Pancreas (tissue), 10 donors: ENCODE measurements at regions not wholly inside any gene's neighbourhood (a gene's known extent, or its start where the extent isn't known, plus 50 kb on each side); places are given as distances from the start of the nearest gene placed in this dataset.

ENCODE experiments used
- ATAC-seq, 4 donors: fragments of 200-7000 bp; cut with Tn5 transposase; one replicate each; pipeline versions ENCODE4 v1.8.0 to v1.9.1; 2020; ENCODE audit warnings: mild to moderate bottlenecking in 4 of 4, moderate library complexity in 4 of 4
- DNase-seq, 6 donors: peaks; one replicate each; pipeline ENCODE4 v3.0.0-alpha.2; 2020
- FAIRE-seq: peaks from 2 replicates; lab custom pipeline; 2012; peaks lifted over from hg19 to GRCh38; lab: Jason Lieb, UNC
- H3K27ac ChIP-seq, 4 donors: fragments of 200-600 bp; sonication (generic); 1 replicate in 3 of 4; 2 replicates in 1 of 4; pipeline versions ENCODE4 v1.5.0 to v1.8.0; 2020
- H3K27me3 ChIP-seq, 4 donors: fragments of 200-600 bp; one replicate each; pipeline ENCODE4 v1.8.0; 2021
- H3K36me3 ChIP-seq, 3 donors: fragments of 200-600 bp; sonication (generic) in 1 of 3; one replicate each; pipeline versions ENCODE4 v1.5.0 to v1.8.0; 2020 to 2021
- H3K4me1 ChIP-seq, 3 donors: fragments of 200-600 bp; one replicate each; pipeline ENCODE4 v1.8.0; 2021
- H3K4me3 ChIP-seq, 4 donors: fragments of 200-600 bp; sonication (generic) in 2 of 4; one replicate each; pipeline versions ENCODE4 v1.5.0 to v1.8.0; 2020 to 2021
- H3K9me3 ChIP-seq, 4 donors: fragments of 200-600 bp; one replicate each; pipeline ENCODE4 v1.8.0; 2021
- CTCF ChIP-seq, 4 donors: fragments of 200-600 bp; sonication (generic) in 3 of 4; IDR thresholded peaks; one replicate each; pipeline versions ENCODE4 v1.5.0 to v1.8.0; 2021; ENCODE audit warnings: antibody characterized with exemption in 4 of 4
- WGBS, 2 donors: extraction: QIAGEN DNeasy Blood & Tissue Kit; methylation state at CpG; one replicate each; pipeline ENCODE4 v1.1.7; 2013; 5-methylcytosine and 5-hydroxymethylcytosine counted together
- intact Hi-C, 3 donors: fragments of 100-400 bp; cut with DNase I; formaldehyde crosslinking; loops; one replicate each; pipeline versions ENCODE4 v1.11.1 to v1.14.2; 2022
- donor health status: healthy with polysubstance abuse.
- donor health status: DM: no; HTN: no; CAD: no; lungs with moderate emphysema.
- donor health status: DM: no; HTN: no; CAD: no.
- donor health status: control.
- donor health status: control.
- donor health status: Bipolar disorder and iron deficiency.
- donor health status: DM: yes; HTN: yes; CAD: no.
- donor health status: DM: no; HTN: no; CAD: no.
- donor health status: DM: no; HTN: no; CAD: no.
- donor health status: DM: yes; HTN: yes; CAD: no.

- 48 to 65% methylated on average over 1 of the region's 1 CpG for WGBS, 2 donors
- Histone ChIP-seq H3K27ac (no peak overlapping the region), H3K36me3 (no peaks in the 10 kb centered on the region), H3K9me3 (no peaks in the 10 kb centered on the region), H3K27me3 (no peaks in the 10 kb centered on the region), H3K4me1 (no peaks in the 10 kb centered on the region), H3K4me3 (no peak overlapping the region)
- FAIRE-seq (no peak), DNase-seq (no peak), ATAC-seq (no peak)
- TF ChIP-seq CTCF (IDR thresholded peaks at IDR 0.05) = no peak
- intact Hi-C loops = no loop called here
These were observed 89.0 kb upstream of the CSNK1A1L start for GRCh38 chr13:37194428-37194861.

GRCh38 chr13:37192956-37193355 lies 87.5 kb upstream of the CSNK1A1L start:
- WGBS, 2 donors = 23 to 24% methylated on average over 2 of the region's 2 CpGs

GRCh38 chr13:37187621-37188020 lies 82.2 kb upstream of the CSNK1A1L start:
- H3K27ac ChIP-seq = no peak overlapping the region
- DNase-seq (no peak), FAIRE-seq (no peak), ATAC-seq (no peak)
- no peaks in the 10 kb centered on the region for H3K4me1 ChIP-seq
- H3K9me3 ChIP-seq = no peaks in the 10 kb centered on the region
- no peaks in the 10 kb centered on the region for H3K36me3 ChIP-seq
- no peak for TF ChIP-seq CTCF (IDR thresholded peaks at IDR 0.05)
- intact Hi-C loops = no loop called here
- no peaks in the 10 kb centered on the region for H3K27me3 ChIP-seq
- H3K4me3 ChIP-seq = no peak overlapping the region

More at GRCh38 chr13:37192956-37193355, 87.5 kb upstream of the CSNK1A1L start:
- H3K9me3 ChIP-seq = no peaks in the 10 kb centered on the region
- DNase-seq (no peak), ATAC-seq (no peak), FAIRE-seq (no peak)
- no peaks in the 10 kb centered on the region for H3K4me1 ChIP-seq
- TF ChIP-seq CTCF (IDR thresholded peaks at IDR 0.05) = no peak
- intact Hi-C loops = no loop called here
- no peaks in the 10 kb centered on the region for H3K36me3 ChIP-seq
- no peak overlapping the region for H3K27ac ChIP-seq
- H3K27me3 ChIP-seq = no peaks in the 10 kb centered on the region
- no peak overlapping the region for H3K4me3 ChIP-seq

GRCh38 chr13:37187105-37187504 lies 81.6 kb upstream of the CSNK1A1L start:
- H3K36me3 ChIP-seq = no peaks in the 10 kb centered on the region
- no peaks in the 10 kb centered on the region for H3K9me3 ChIP-seq
- no peak overlapping the region for H3K27ac ChIP-seq
- H3K27me3 ChIP-seq = no peaks in the 10 kb centered on the region
- TF ChIP-seq CTCF (IDR thresholded peaks at IDR 0.05) = no peak
- 82 to 90% methylated on average over 2 of the region's 2 CpGs for WGBS, 2 donors
- intact Hi-C loops = no loop called here
- H3K4me1 ChIP-seq = no peaks in the 10 kb centered on the region
- ATAC-seq = no peak
- no peak for FAIRE-seq
- no peak for DNase-seq
- H3K4me3 ChIP-seq = no peak overlapping the region

- intact Hi-C loops = no loop called here
- TF ChIP-seq CTCF (IDR thresholded peaks at IDR 0.05) = no peak
- no peaks in the 10 kb centered on the region for H3K4me1 ChIP-seq
- no peak for DNase-seq
- ATAC-seq = no peak
- no peaks in the 10 kb centered on the region for H3K27me3 ChIP-seq
- FAIRE-seq = no peak
- H3K9me3 ChIP-seq = no peaks in the 10 kb centered on the region
- no peak overlapping the region for H3K27ac ChIP-seq
- no peaks in the 10 kb centered on the region for H3K36me3 ChIP-seq
- H3K4me3 ChIP-seq = no peak overlapping the region
These were observed 76.2 kb upstream of the CSNK1A1L start for GRCh38 chr13:37181620-37182019.
